HL-60 (cell line): ENCODE measurements at regions not wholly inside any gene's neighbourhood (a gene's known extent, or its start where the extent isn't known, plus 50 kb on each side); places are given as distances from the start of the nearest gene placed in this dataset.
"Not testable (repeated sequence)": the region's sequence is repeated elsewhere in the genome, so short reads cannot be mapped to it uniquely, and the experiment has no call there.

Source experiments
- DNase-seq, 2 experiments: peaks; one replicate each; pipeline ENCODE4 v3.0.0-alpha.2; 2010 to 2020; ENCODE audit warnings: low read depth in 1 of 2, low spot score in 1 of 2
- H3K27ac ChIP-seq: fragments of 250-450 bp; sonication (Bioruptor Pico); replicated peaks from 2 replicates; pipeline ENCODE4 v1.5.1; 2020; ENCODE audit warnings: mild to moderate bottlenecking, moderate library complexity
- H3K27me3 ChIP-seq: fragments of 250-450 bp; sonication (Bioruptor Pico); 2 replicates; pipeline ENCODE4 v1.5.1; 2021; ENCODE audit warnings: mild to moderate bottlenecking, moderate library complexity; ENCODE audit not compliant: insufficient read depth, poor library complexity, severe bottlenecking
- H3K4me3 ChIP-seq: replicated peaks from 2 replicates; pipeline ENCODE4 v1.5.1; 2011; ENCODE audit warnings: mild to moderate bottlenecking, control low read depth, low read length; ENCODE audit not compliant: insufficient read depth
- GABPA ChIP-seq: IDR thresholded peaks from 2 replicates; pipeline ENCODE4 v1.6.1; 2012; ENCODE audit warnings: low read depth
- POLR2AphosphoS5 ChIP-seq: IDR thresholded peaks from 2 replicates; pipeline ENCODE4 v1.6.1; 2012; ENCODE audit warnings: low read depth
- SPI1 ChIP-seq: IDR thresholded peaks from 2 replicates; pipeline ENCODE4 v1.6.1; 2012; ENCODE audit warnings: low read depth, mild to moderate bottlenecking, borderline replicate concordance
- TF ChIP-seq, protein P1 (sequence below): IDR thresholded peaks from one replicate; pipeline ENCODE4 v1.5.1; 2011; ENCODE audit warnings: low read length, control low read depth, inconsistent platforms; ENCODE audit not compliant: insufficient read depth
- TF ChIP-seq, protein P2 (sequence below): IDR thresholded peaks from 2 replicates; pipeline ENCODE4 v1.6.1; 2012; ENCODE audit warnings: low read depth; ENCODE audit not compliant: insufficient replicate concordance

DNA sequence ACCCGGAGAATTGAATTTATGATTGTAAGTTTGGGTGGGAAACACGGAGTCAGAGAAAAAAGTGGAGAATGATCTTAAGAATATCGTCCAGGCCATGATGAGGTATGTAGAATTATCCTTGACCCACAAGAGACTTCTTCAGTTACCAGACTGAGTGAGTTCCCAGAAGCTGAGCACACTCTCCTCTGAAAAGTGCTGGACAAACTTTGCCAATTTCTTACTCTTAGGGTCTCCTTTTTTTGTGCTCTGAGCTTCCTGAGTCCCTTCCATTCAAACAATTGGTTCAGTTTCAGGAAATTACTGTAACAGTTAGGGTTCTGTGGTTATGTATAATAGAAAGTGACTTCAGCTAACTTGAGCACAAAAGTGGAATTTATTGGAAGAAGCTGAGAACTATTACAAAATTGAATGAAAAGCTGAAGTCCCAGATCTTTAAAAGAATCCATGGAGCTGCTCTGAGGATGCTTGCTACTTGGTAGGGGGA, 50.6 kb upstream of the EHBP1 start:
- DNase-seq: no peak
- TF ChIP-seq, protein P1, sequence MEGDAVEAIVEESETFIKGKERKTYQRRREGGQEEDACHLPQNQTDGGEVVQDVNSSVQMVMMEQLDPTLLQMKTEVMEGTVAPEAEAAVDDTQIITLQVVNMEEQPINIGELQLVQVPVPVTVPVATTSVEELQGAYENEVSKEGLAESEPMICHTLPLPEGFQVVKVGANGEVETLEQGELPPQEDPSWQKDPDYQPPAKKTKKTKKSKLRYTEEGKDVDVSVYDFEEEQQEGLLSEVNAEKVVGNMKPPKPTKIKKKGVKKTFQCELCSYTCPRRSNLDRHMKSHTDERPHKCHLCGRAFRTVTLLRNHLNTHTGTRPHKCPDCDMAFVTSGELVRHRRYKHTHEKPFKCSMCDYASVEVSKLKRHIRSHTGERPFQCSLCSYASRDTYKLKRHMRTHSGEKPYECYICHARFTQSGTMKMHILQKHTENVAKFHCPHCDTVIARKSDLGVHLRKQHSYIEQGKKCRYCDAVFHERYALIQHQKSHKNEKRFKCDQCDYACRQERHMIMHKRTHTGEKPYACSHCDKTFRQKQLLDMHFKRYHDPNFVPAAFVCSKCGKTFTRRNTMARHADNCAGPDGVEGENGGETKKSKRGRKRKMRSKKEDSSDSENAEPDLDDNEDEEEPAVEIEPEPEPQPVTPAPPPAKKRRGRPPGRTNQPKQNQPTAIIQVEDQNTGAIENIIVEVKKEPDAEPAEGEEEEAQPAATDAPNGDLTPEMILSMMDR: no peak
- TF ChIP-seq SPI1 (no peak), GABPA (no peak), POLR2AphosphoS5 (no peak)
- TF ChIP-seq, protein P2, sequence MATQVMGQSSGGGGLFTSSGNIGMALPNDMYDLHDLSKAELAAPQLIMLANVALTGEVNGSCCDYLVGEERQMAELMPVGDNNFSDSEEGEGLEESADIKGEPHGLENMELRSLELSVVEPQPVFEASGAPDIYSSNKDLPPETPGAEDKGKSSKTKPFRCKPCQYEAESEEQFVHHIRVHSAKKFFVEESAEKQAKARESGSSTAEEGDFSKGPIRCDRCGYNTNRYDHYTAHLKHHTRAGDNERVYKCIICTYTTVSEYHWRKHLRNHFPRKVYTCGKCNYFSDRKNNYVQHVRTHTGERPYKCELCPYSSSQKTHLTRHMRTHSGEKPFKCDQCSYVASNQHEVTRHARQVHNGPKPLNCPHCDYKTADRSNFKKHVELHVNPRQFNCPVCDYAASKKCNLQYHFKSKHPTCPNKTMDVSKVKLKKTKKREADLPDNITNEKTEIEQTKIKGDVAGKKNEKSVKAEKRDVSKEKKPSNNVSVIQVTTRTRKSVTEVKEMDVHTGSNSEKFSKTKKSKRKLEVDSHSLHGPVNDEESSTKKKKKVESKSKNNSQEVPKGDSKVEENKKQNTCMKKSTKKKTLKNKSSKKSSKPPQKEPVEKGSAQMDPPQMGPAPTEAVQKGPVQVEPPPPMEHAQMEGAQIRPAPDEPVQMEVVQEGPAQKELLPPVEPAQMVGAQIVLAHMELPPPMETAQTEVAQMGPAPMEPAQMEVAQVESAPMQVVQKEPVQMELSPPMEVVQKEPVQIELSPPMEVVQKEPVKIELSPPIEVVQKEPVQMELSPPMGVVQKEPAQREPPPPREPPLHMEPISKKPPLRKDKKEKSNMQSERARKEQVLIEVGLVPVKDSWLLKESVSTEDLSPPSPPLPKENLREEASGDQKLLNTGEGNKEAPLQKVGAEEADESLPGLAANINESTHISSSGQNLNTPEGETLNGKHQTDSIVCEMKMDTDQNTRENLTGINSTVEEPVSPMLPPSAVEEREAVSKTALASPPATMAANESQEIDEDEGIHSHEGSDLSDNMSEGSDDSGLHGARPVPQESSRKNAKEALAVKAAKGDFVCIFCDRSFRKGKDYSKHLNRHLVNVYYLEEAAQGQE: no peak
- no peaks in the 10 kb centered on the region for H3K27me3 ChIP-seq
- H3K4me3 ChIP-seq: no peak overlapping the region
- H3K27ac ChIP-seq: no peak overlapping the region

DNA sequence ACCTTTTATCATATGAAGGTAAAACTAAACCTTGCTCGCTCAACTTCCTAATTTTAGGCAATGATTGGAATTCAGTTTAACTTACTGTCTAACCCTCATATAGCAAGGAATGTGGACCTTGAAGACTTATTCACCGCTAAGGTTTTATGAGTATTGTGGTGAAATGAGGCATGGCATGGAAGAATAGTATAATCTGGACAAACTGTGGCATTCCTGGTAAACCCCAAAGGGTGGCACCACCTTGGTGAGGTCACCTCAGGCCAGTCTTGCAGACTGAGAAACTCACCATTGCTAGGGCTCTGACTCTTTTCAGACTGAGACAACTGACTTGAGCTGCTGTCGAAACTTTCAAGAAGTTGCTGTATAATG, 51.1 kb upstream of the EHBP1 start:
- TF ChIP-seq SPI1 (no peak), POLR2AphosphoS5 (no peak), GABPA (no peak)
- TF ChIP-seq, protein P2: no peak
- TF ChIP-seq, protein P1: no peak
- no peaks in the 10 kb centered on the region for H3K27me3 ChIP-seq
- H3K4me3 ChIP-seq: no peak overlapping the region
- no peak overlapping the region for H3K27ac ChIP-seq
- no peak for DNase-seq

DNA sequence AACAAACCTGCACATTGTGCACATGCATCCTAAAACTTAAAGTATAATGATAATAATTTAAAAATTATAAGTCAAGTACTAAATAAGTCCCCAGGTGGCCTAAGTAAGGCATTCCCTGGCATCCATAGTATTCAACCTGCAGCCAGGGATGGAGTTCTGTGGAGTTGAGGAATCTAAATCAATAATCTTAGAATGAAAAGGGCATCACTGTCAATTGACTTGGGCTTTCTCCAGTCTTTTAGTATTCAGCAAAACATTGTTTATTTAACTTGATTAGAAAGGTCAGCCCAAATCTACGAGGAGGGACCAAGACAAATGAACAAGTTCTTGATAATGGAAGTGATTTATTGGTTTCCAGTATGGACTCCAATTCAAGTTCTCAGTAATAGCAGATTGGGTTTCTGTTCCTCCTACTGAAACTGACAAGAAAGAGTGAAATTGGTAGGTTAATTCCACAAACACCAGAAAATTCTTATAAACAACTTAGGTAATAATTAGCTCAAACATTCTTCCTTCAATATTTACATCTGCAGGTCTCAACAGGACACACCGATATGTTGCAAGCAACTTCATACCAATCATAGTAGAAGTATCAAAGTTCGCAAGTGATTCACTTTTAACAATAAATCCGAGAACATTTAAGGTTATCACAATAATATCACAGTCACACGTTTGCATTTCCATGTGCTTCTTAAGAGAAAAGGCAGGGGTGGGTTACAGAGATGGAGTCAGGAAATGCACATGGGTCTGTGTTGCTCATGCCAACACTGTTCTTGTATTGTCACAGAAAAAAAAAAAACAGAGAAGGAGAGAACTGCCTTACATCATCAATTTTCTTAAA, 51.7 kb upstream of the EHBP1 start:
- DNase-seq: no peak
- H3K27me3 ChIP-seq: no peaks in the 10 kb centered on the region
- no peak overlapping the region for H3K27ac ChIP-seq
- no peak for TF ChIP-seq POLR2AphosphoS5
- TF ChIP-seq, protein P2: no peak
- no peak for TF ChIP-seq GABPA
- no peak overlapping the region for H3K4me3 ChIP-seq

DNA sequence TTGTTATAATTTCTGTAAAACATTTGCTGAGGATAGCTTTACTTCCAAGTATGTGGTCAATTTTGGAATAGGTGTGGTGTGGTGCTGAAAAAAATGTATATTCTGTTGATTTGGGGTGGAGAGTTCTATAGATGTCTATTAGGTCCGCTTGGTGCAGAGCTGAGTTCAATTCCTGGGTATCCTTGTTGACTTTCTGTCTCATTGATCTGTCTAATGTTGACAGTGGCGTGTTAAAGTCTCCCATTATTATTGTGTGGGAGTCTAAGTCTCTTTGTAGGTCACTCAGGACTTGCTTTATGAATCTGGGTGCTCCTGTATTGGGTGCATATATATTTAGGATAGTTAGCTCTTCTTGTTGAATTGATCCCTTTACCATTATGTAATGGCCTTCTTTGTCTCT, 56.4 kb upstream of the EHBP1 start:
- not testable (repeated sequence) for H3K27me3 ChIP-seq, DNase-seq, H3K4me3 ChIP-seq, H3K27ac ChIP-seq
